ENCODE measurements at regions not wholly inside any gene's neighbourhood (a gene's known extent, or its start where the extent isn't known, plus 50 kb on each side); places are given as distances from the start of the nearest gene placed in this dataset.
A peak's percentile ranks its signal among the peaks of the same experiment; 100 is the strongest.

DNA sequence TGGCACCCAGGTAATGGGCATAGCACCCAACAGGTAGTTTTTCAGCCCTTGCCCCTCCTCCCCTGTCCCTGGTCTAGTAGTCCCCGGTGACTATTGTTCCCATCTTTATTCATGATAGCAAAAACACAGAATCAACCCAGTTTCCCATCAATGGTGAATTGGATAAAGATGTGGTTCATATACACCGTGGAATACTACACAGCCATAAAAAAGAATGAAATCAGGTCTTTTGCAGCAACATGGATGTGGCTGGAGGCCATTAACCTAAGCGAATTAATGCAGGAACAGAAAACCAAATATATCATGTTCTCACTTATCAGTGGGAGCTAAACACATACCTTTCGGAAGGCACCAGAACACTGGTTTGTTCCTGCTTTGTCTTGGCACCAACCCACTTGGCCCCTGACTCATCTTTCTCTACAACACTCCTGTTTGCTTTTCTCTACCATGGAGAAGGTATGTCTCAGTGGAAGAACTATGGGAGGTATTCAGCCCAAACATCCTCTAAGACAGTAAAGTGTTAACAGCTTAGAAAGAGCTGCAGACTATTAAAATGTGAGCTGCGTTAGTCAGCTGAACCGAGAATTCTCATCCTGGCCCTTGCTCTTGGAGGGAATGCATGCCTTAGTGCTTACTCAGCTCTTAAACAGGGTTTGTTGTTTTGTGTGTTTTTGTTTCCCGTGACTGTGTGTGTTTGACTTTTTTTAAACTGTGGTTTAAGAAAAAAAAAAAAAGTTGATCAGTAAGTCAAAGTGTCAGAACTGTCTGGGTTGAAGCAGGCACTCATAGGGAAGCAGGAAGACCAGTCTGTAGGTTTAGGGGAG, 203.0 kb downstream of the TOMM20 start:
- peak overlapping the region; percentile 68 for H3K27ac ChIP-seq
- peak; percentile 99 for DNase-seq (ENCODE audit: low read depth, low spot score)

DNA sequence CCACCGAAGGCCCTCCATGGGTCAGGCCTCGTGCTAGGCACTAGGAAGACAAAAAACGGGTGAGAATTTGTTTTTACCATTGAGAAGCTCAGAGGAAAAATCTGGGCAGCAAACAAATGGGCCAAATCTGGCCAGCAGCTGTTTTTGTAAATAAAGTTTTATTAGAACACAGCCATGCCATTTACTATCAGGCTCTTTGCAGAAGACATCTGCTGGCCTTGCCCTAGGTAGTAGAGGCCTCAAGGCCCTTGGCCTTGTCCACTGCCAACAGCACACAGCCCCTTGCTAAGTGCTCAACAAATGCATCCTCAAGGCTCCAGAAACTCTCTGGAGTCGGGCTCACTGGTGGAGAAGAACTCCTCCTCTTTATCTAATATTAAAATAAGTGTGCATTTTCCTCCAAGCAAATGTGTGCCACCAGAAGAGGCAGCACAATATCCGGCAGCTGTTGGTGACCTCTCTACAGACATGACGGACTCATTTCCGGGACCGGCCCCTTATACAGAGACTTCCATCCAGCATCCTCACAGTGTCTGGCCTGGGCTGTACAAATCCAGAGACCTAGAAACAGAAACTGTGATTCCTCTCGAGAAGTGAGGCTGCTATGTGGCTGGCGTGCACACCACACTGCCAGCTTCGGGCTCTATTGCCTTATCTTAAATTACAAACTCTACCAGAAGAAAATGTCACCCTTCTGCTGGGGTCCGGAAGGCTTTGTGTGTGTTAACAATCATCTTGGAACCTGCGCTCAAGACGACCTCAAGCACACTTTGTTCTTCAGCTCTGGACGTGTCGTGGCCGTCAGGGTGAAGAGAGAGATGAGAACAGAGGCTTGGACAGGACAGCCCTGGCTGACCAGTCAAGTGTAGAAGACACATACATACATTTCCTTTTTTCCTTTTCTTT, 203.9 kb downstream of the TOMM20 start:
- no peak for DNase-seq (ENCODE audit: low read depth, low spot score)
- peak overlapping the region; percentile 68 for H3K27ac ChIP-seq

DNA sequence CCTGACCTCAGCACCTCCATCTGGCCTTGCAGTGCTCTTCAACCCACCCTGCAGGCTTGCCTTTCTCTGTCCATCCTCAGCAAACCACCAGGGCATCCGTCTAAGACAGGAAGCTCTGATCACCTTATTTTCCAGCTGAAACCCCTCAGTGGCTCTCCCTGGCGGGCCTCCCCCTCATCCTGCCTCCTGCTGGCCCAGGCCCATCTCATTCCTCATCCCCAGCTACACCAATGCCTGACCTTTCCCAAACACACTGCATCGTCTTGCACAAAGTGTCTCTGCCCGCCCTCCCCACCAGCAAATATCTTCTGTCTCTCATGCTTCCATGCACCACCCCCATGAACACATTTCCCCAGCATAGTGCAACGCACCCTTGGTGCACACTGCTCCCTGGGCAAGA, 205.0 kb downstream of the TOMM20 start:
- H3K27ac ChIP-seq = no peak overlapping the region
- no peak for DNase-seq (ENCODE audit: low read depth, low spot score)

DNA sequence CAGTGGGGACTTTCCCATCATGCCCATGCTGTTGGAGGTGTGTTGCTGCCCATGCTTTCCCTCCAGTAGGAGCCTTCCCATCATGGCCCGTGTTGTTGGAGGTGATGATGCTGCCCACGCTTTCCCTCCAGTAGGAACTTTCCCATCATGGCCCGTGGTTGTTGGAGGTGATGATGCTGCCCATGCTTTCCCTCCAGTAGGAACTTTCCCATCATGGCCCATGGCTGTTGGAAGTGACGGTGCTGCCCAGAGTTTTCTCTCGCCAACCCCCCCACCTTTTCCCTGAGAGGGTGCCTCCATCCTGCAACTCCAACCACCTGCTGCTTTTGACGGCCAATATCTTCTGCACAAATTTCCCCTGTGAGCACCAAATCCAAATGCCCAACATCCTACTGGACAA, 205.7 kb downstream of the TOMM20 start:
- no peak overlapping the region for H3K27ac ChIP-seq
- no peak for DNase-seq (ENCODE audit: low read depth, low spot score)

DNA sequence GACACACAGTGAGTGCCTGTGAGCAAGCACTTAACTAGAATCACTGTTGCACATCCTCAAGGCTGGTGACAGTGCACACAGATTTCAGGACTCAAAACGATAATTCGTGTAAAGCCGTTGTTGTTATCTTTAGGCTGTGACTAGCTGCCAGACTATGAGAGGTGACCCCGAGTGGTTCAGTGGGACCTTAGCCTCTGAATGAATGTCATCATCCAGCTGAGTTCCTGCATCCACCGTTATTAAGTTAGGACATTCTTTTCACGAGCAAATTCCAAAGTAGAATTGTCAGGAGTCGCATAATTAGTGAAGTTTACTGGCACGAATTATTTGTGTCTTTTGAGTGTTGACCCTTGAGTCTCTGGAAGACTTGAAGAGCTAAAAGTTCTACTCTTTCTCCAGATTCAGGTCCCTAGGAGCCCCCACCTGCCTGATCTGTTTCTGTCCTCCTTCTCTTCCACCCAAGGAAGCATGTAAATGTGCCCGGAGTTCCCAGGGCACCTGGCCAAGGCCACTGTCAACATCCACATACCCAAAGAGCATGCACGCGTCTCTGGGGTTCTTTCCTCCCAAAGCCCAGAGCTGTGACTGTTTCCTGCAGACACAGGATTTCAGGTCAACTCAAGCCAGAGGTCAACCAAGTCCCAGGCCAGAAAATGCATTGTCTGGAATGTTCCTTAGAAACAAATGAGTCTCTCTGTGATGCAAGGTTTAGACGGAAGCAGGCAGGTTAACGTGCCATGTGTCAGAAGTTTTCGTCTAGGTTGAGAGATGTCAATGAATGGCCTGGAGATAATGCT, 207.2 kb downstream of the TOMM20 start:
- DNase-seq (ENCODE audit: low read depth, low spot score) = no peak
- H3K27ac ChIP-seq = no peak overlapping the region

DNA sequence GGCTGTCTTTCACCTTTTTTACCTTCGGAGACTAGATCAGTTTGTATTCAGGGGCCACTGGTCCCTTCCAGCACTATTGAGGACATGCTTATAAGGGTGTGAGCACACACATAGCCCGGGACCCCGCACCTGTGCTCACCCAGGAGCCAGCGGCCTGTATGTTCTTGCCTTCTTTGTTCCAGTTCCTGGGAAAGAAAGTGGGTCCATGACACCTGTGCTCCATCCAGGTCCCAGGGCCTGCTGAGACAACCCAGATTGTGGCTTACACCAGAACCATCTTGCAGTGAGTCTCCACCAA, 207.8 kb downstream of the TOMM20 start:
- no peak for DNase-seq (ENCODE audit: low read depth, low spot score)
- no peak overlapping the region for H3K27ac ChIP-seq

DNA sequence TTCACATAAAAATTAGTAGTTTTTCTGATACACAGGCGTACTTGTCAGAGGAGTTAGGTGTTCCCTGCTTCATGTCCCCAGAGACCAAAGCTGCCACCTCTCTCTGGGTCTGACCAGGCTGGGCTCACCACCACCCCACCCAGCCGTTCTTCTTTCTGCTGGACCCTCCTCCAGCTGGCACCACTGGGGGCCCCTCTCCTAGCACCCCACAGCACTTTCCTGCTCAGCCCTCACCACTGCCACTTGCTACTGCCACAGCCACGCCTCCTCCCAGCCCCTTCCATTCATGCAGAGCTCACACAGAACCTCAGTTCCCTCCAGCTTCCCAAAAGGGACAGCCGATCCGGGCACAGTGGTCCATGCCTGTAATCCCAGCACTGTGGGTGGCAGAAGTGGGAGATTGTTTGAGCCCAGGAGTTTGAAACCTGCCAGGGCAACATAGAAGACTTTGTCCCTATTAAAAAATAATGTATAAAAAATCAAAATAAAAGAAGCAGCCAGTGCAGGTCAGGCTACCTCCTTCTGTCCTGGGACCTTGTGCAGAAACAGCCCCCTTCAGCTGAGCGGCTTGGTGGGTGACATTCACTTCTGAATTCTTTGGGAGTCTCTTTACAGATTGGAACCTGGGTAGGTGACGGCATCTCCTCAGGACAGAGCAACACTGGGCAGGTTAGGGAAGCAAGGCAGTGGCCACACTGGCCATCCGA, 208.3 kb downstream of the TOMM20 start:
- DNase-seq (ENCODE audit: low read depth, low spot score) = no peak
- H3K27ac ChIP-seq = no peak overlapping the region

DNA sequence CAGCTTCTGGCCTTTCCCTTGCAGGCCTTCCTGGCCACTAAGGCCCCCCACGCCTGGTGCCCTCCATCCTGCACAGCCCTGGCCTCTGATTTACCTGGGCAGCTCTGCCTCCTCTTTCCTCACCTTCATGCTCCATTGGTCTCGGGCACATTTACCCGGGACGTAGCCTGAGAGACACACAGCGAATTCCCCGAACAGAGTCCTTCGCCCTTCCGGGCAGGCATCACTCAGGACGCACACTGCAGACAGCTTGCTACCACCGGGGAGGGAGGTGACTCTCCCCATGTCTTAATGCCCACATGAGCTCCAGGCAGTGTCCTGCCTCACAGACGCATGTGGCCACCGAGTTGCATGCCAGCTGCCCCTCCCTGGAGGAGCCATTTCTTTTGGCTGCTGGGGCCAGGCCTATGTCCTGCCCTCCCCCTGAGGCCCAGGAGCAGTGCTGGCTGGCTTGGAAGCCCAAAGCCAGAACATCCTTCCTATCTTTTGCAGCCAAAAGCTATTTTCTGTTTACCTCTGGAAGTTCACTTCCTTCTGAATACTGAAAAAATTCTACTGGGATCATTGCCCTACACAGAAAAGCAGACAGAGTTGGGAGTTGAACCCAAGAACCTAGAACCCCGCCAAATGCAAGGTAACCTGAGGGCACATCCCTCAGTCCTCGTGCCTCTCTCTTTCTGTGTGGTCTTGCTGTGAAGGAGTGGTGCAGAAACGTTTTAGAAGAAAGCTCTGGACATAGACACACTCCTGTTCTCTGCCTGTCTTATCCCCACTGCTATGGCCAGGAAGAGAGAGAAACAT, 209.5 kb downstream of the TOMM20 start:
- no peak for DNase-seq (ENCODE audit: low read depth, low spot score)
- H3K27ac ChIP-seq = no peak overlapping the region

DNA sequence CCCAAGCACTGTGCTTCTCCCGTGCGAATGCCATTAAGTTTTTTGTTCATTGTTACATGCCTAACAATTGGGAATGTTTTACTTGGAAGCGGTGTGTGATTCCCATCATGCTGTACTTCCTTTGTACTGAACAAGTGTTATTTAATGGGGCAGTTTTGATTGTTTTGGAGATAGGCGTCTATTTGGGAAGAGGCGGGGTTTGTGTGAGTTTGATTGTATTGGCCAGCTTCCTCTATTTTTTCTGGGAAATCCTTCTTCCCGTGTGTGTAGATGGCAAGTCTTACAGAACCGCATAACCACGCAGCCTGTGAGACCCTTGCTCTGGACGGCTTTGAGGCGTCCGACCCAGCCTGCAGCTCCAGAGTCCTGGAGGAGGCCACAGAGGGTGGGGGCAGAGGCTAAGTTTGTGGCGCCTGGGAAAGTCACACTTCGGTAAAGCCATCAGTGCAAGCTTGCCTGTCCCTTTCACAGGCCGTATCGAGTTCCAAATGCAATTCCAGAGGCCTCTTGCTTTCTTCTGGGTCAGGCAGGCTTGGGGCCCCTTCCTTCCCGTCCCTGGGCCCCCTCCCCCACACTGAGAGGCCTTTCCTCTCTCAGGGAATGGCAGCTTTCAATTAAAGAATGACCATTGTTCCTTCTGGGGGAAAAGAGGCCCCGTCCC, 210.3 kb downstream of the TOMM20 start:
- H3K27ac ChIP-seq = no peak overlapping the region
- no peak for DNase-seq (ENCODE audit: low read depth, low spot score)

DNA sequence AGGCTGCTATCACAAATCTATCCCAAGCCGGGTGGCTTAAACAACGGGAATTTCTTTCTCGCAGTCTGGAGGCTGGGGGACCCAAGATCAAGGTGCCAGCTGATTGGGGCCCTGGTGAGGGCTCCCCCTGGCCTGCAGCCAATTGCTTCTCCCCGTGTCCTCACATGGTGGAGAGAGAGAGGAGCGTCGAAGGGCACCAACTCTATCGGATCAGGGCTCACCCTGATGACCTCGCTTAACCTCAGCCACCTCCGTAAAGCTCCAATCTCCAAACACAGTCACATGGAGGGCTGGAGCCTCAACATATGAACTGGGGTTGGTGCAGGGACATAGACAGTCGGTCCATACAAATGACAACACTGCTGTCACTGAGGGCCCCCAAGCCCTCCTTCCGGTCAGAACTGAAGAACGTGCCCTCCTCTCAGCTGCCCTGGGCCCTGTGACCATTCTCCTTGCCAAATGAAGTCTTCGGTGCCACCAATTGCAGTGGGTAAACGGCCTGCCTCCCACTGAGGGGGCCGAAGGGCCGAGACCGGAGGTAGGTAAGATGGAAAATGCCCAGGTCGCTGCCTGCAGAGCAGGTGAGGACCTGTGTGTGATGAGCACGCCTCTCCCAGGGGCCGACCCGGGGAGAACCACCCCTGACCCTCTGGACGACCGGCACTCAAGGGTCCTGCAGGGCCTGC, 211.0 kb downstream of the TOMM20 start:
- H3K27ac ChIP-seq = no peak overlapping the region
- no peak for DNase-seq (ENCODE audit: low read depth, low spot score)

DNA sequence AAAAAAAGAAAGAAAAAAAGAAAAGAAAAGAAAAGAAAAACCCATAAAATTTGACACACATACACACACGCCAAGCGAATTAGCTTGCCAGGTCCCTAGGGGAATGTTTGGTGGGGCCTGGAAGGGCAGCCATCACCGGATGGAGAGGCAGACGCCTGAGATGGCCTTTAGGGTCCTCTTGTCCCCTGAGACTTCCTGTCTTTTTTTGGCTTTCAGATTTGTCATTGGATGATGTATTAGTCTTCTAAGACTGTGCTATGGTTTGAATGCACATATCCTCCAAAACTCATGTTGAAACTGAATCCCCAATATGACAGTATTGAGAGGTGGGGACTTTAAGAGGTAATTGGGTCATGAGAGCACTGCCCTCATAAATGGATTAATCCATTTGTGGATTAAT, 211.8 kb downstream of the TOMM20 start:
- DNase-seq (ENCODE audit: low read depth, low spot score) = no peak
- no peak overlapping the region for H3K27ac ChIP-seq

DNA sequence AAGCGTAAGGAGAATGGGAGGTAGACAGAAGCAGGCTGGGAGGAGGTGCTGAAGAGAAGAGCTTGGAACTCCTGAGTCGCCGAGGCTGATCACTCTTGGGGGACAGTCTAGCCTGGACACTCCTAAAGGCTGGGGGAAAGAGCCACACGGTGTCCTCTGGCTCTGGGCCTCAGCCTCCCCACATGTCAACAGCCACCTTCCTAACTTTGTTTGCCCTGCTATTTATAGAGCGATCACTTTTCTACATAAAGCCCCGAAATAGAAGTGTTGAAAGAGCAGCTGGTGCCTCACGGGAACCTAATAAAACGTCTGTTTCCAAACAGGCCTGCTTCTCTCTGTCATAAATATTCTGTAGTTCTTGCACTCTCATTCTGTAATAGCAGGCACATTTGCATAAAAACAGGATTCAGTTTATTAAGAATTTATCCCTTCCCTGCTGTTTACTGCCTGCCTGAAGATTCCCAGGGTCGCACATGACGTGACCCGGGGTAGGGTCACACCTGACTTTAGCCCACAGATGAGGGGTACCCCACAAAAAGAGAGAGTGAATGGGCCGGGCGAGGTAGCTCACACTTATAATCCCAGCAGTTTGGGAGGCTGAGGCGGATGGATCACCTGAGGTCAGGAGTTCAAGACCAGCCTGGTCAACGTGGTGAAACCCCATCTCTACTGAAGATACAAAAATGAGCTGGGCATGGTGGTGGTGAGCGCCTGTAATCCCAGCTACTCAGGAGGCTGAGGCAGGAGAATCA, 212.5 kb downstream of the TOMM20 start:
- H3K27ac ChIP-seq = no peak overlapping the region
- no peak for DNase-seq (ENCODE audit: low read depth, low spot score)

DNA sequence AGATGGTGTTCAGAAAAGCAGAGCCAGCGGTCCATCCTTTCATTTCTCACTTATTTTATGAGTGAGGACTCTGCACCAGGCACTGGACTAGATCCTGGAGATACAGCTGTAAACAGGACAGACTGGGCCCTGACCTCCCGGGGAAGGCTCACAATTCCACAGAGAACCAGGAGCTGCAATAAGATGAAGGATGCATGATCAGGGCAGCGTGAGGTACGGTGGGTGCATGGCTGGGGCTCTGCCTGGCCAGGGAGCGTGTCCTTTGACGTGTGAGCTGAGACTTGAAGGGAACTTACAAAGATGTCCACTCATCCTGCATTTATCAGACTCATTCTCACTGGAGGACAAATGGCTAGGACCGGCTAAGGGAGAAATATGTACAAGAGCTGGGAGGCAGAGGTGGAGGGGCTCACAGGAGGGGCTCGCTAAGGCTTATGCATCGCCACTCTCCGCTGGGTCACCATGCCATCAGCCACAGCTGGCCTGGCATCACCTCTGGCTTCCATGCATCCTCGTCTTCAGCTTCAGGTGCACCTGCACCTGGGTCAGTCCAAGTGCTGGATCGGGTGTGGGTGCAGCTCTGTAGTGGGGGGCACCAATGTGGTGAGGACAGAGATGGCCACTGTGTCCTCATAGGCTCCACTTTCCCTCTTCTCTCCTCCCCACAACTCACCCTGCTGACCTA, 213.9 kb downstream of the TOMM20 start:
- no peak for DNase-seq (ENCODE audit: low read depth, low spot score)

DNA sequence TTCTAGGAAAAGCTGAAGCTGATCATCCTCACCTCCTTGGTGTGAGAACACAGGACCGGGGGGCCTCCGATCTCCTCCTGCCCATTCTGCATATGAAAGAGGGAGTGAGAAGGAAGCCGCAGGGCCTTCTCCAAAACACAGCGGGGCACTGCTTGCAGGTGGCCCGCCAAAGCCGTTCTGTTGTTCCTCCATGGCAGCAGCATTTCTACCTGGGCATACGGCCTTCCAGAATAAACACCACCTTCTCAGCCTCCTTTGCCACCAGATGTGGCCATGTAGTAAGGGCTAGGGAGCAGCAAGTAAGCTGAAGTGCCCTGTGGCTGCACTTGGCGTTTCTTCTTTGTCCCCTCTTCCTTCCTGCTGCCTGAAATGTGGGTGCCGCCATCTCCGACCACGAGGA, 214.9 kb downstream of the TOMM20 start:
- H3K27ac ChIP-seq = no peak overlapping the region
- no peak for DNase-seq (ENCODE audit: low read depth, low spot score)

More for the DNA sequence above, 213.9 kb downstream of the TOMM20 start:
- H3K27ac ChIP-seq = no peak overlapping the region

DNA sequence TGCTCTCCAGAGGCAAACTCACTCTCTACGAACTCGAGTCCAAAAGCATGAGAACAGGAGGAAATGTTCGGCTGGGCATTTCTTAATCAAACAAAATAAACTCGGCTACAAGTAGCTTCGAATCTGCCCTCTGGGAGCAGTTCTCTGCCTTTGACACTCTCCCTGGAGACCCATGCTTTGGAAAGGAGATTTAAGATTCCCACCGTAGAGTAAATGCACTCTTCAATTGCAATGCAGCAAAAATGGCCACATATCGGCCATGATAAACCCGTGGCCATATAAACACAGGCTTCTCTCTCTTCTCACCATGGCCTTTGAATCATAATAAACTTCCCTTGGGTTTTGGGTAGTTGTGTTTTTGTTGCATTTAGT, 215.4 kb downstream of the TOMM20 start:
- no peak overlapping the region for H3K27ac ChIP-seq
- DNase-seq (ENCODE audit: low read depth, low spot score) = no peak

DNA sequence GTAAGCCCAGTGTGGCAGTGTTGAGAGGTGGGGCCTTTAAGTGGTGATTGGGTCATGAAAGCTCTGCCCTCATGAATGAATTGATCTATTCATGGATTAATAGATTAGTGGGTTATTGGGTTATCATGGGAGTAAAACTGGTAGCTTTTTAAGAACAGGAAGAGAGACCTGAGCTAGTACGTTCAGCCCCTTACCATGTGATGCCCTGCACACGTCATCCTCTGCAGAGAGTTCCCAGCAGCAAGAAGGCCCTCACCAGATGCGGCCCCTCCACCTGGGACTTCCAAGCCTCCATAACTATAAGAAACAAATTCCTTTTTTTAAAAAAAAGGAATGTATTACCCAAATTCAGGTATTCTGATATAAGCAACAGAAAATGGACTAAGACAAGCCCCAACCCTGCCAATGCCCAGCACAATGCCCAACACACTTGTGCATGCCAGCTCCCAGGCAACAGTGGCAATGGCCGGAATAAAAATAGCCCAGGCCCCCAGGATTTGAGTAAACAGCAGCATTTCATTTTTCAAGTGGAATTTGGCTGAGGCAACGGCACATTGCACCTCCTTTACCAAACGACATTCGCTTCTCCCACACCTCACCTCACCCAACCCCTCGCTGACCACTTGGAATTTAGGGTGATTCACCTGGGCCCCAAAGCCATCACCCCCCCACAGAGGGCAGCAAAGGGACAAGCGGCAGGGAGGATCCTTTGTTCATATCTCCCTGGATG, 215.9 kb downstream of the TOMM20 start:
- DNase-seq (ENCODE audit: low read depth, low spot score) = no peak
- H3K27ac ChIP-seq = no peak overlapping the region

All from epithelial cell of prostate (primary cell).